ENCODE measurements at regions not wholly inside any gene's neighbourhood (a gene's known extent, or its start where the extent isn't known, plus 50 kb on each side); places are given as distances from the start of the nearest gene placed in this dataset.
"Not testable (repeated sequence)": the region's sequence is repeated elsewhere in the genome, so short reads cannot be mapped to it uniquely, and the experiment has no call there.

DNA sequence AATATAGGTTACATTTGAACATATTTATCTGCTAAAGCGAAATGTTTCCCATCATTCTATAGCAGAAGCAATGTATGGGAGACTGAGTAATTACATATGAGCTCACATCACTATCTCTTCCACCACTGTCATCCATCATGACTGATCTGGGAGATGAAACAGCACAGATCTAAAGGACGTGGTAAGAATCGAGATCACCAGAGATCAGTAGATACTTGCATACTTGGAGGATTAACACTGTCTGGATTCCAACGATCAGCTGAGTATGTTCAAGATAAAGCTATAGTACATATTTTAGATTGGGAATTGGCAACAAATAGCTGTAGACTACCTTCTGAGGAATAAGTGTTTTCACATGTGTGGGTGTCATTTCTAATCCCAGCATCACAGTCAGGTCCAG is 94.6 kb downstream of the FOXD4L6 start:
- DNase-seq, CTCF ChIA-PET: not testable (repeated sequence)

DNA sequence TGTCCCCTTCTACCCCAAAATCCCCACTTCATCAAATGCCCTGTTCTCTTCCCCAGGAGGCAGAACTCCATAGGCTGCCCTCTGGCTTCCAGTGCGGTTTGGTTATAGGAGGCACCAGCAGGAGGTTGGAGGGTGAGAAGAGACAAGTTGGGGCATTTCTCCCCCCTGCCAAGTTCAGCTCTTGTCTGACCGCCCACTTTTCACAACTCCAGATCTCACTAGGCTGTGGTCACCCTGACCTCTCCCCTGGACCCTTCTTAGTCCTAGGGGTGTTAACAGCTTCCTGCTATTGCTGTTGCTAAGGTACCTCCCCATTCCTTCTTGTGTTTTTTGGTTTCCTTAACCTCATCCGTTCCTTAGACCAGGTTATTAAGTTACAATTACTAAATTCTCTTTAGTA is 95.1 kb downstream of the FOXD4L6 start:
- H2AFZ ChIP-seq (ENCODE audit: low read depth); DNase-seq; H3K9me3 ChIP-seq; H3K4me2 ChIP-seq; POLR2A ChIA-PET; H3K4me3 ChIP-seq (ENCODE audit: low read depth in 2 of 2, low read length in 1 of 2); H3K9ac ChIP-seq; H3K9me2 ChIP-seq; H3K27me3 ChIP-seq (ENCODE audit: insufficient read depth); H3K4me1 ChIP-seq (ENCODE audit: control insufficient read depth in 1 of 2, insufficient read depth in 2 of 2, low read depth in 1 of 2, low read length in 1 of 2); H4K20me1 ChIP-seq (ENCODE audit: insufficient read depth); H3K79me2 ChIP-seq (ENCODE audit: insufficient read depth); CTCF ChIA-PET: not testable (repeated sequence)
- WGBS (ENCODE audit: low lambda C conversion rate): 76% methylated on average over 3 of the region's 3 CpGs
- peak overlapping the region in 1 of 2 experiments; percentile 32; a peak in 2 of 4 replicates for H3K27ac ChIP-seq (ENCODE audit: low read depth in 2 of 2, low read length in 1 of 2)
- peaks cover 14% of the 10 kb centered on the region for H3F3A ChIP-seq (replicated peaks; ENCODE audit: insufficient read depth)
- H3K36me3 ChIP-seq (replicated peaks in 1 of 2; ENCODE audit: control insufficient read depth in 1 of 2, insufficient read depth in 2 of 2, low read length in 1 of 2): peaks cover 0 to 15% of the 10 kb centered on the region in 2 experiments

More for the DNA sequence above, 94.6 kb downstream of the FOXD4L6 start:
- H3K4me1 ChIP-seq (ENCODE audit: control insufficient read depth in 1 of 2, insufficient read depth in 2 of 2, low read depth in 1 of 2, low read length in 1 of 2); H3K27me3 ChIP-seq (ENCODE audit: insufficient read depth); H3K4me3 ChIP-seq (ENCODE audit: low read depth in 2 of 2, low read length in 1 of 2); H4K20me1 ChIP-seq (ENCODE audit: insufficient read depth); H3K79me2 ChIP-seq (ENCODE audit: insufficient read depth); H3K9ac ChIP-seq; POLR2A ChIA-PET; H3K9me3 ChIP-seq; H3K9me2 ChIP-seq; H2AFZ ChIP-seq (ENCODE audit: low read depth): not testable (repeated sequence)
- H3K4me2 ChIP-seq: 0 out of 2 replicates have a peak overlapping the region, but pooled peaks have one; percentile 51
- H3K27ac ChIP-seq (ENCODE audit: low read depth in 2 of 2, low read length in 1 of 2): peak overlapping the region in 1 of 2 experiments; percentile 80; a peak in 2 of 4 replicates
- WGBS (ENCODE audit: low lambda C conversion rate): 25% methylated on average over 4 of the region's 4 CpGs
- peak; percentile 66 for TF ChIP-seq NFIC (IDR thresholded peaks at IDR 0.05; ENCODE audit: borderline replicate concordance)
- peak in 1 of 2 experiments; percentile 80; a peak in 2 of 4 replicates for TF ChIP-seq EP300 (IDR thresholded peaks at IDR 0.05; ENCODE audit: borderline replicate concordance in 1 of 2, low read depth in 1 of 2, low read length in 1 of 2)
- TF ChIP-seq, protein P1, sequence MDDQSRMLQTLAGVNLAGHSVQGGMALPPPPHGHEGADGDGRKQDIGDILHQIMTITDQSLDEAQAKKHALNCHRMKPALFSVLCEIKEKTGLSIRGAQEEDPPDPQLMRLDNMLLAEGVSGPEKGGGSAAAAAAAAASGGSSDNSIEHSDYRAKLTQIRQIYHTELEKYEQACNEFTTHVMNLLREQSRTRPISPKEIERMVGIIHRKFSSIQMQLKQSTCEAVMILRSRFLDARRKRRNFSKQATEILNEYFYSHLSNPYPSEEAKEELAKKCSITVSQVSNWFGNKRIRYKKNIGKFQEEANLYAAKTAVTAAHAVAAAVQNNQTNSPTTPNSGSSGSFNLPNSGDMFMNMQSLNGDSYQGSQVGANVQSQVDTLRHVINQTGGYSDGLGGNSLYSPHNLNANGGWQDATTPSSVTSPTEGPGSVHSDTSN (IDR thresholded peaks at IDR 0.05): peak; percentile 92
- TF ChIP-seq TCF12 (IDR thresholded peaks at IDR 0.05): peak; percentile 91
- TF ChIP-seq FOXM1 (IDR thresholded peaks at IDR 0.05; ENCODE audit: low read depth): 0 out of 2 replicates have a peak, but pooled peaks have one; percentile 41
- TF ChIP-seq POLR2AphosphoS5 (IDR thresholded peaks at IDR 0.05; ENCODE audit: low read depth, low read length): peak; percentile 50; the same call in 1 of the 2 replicates
- peak; percentile 76; the same call in 1 of the 2 replicates for TF ChIP-seq JUND (IDR thresholded peaks at IDR 0.05)
- peak; percentile 80; the same call in 1 of the 2 replicates for TF ChIP-seq TEAD4 (IDR thresholded peaks at IDR 0.05; ENCODE audit: borderline replicate concordance, insufficient read depth)
- TF ChIP-seq FOSL2 (IDR thresholded peaks at IDR 0.05; ENCODE audit: borderline replicate concordance, low read depth): peak; percentile 56
- H3F3A ChIP-seq (replicated peaks; ENCODE audit: insufficient read depth): peaks cover 14% of the 10 kb centered on the region
- peaks cover 0 to 15% of the 10 kb centered on the region in 2 experiments for H3K36me3 ChIP-seq (replicated peaks in 1 of 2; ENCODE audit: control insufficient read depth in 1 of 2, insufficient read depth in 2 of 2, low read length in 1 of 2)

DNA sequence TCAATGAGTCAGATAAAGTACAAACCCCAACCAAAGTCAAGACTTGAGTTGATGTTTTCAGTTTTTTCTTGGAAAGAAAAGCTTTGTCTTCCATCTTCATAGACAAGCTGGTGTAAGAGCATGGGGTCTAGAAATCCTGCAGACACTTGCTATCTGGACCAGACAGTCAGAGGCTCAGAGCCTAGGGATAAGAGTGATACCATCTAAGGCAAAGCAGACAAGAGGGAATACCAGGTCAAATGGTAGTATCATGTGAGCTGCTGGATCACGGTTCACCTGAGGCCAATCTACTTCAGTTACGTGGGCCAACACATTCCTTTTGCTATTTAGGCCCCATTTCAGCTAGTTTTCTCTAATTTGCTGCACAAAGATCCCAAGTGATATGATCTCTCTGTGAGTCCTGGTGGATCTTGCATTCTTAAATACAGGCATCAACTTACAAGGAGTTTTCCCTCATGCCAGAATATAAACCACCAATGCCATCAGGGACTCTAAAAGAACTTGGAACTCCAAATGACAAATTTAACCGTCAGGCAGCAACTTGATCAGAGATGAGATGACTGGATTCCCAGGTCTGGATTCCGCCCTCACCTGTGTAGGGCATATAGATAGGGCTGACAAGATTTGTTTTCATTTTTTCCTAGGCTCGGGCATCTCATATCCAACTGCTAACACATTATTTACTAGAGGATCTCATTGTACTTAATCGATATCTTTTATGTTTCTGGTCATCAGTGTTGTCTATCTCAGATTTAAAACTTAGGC is 101.4 kb downstream of the FOXD4L6 start:
- DNase-seq; H3K9ac ChIP-seq; H3K4me1 ChIP-seq (ENCODE audit: control insufficient read depth in 1 of 2, insufficient read depth in 2 of 2, low read depth in 1 of 2, low read length in 1 of 2); H2AFZ ChIP-seq (ENCODE audit: low read depth); H4K20me1 ChIP-seq (ENCODE audit: insufficient read depth); H3K9me2 ChIP-seq; H3K27ac ChIP-seq (ENCODE audit: low read depth in 2 of 2, low read length in 1 of 2); H3K4me3 ChIP-seq (ENCODE audit: low read depth in 2 of 2, low read length in 1 of 2); POLR2A ChIA-PET; H3K9me3 ChIP-seq; H3K79me2 ChIP-seq (ENCODE audit: insufficient read depth); H3K27me3 ChIP-seq (ENCODE audit: insufficient read depth); H3F3A ChIP-seq (replicated peaks; ENCODE audit: insufficient read depth); H3K4me2 ChIP-seq; H3K36me3 ChIP-seq (replicated peaks in 1 of 2; ENCODE audit: control insufficient read depth in 1 of 2, insufficient read depth in 2 of 2, low read length in 1 of 2); CTCF ChIA-PET: not testable (repeated sequence)
- WGBS (ENCODE audit: low lambda C conversion rate): 70% methylated on average over 6 of the region's 6 CpGs

DNA sequence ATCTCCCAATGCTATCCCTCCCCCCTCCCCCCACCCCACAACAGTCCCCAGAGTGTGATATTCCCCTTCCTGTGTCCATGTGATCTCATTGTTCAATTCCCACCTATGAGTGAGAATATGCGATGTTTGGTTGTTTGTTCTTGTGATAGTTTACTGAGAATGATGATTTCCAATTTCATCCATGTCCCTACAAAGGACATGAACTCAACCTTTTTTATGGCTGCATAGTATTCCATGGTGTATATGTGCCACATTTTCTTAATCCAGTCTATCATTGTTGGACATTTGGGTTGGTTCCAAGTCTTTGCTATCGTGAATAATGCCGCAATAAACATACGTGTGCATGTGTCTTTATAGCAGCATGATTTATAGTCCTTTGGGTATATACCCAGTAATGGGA is 106.1 kb downstream of the FOXD4L6 start:
- H4K20me1 ChIP-seq (ENCODE audit: insufficient read depth); CTCF ChIA-PET; H3K4me1 ChIP-seq (ENCODE audit: control insufficient read depth in 1 of 2, insufficient read depth in 2 of 2, low read depth in 1 of 2, low read length in 1 of 2); H3F3A ChIP-seq (replicated peaks; ENCODE audit: insufficient read depth); H3K9ac ChIP-seq; DNase-seq; H3K4me2 ChIP-seq; H3K4me3 ChIP-seq (ENCODE audit: low read depth in 2 of 2, low read length in 1 of 2); H3K9me2 ChIP-seq; H3K27ac ChIP-seq (ENCODE audit: low read depth in 2 of 2, low read length in 1 of 2); H3K79me2 ChIP-seq (ENCODE audit: insufficient read depth); H2AFZ ChIP-seq (ENCODE audit: low read depth); H3K9me3 ChIP-seq; H3K27me3 ChIP-seq (ENCODE audit: insufficient read depth); POLR2A ChIA-PET: not testable (repeated sequence)
- peaks cover 0 to 12% of the 10 kb centered on the region in 2 experiments for H3K36me3 ChIP-seq (replicated peaks in 1 of 2; ENCODE audit: control insufficient read depth in 1 of 2, insufficient read depth in 2 of 2, low read length in 1 of 2)
- WGBS (ENCODE audit: low lambda C conversion rate): 94% methylated on average over 3 of the region's 4 CpGs
